Caki2 (cell line): ENCODE measurements at regions not wholly inside any gene's neighbourhood (a gene's known extent, or its start where the extent isn't known, plus 50 kb on each side); places are given as distances from the start of the nearest gene placed in this dataset.
"Not testable (repeated sequence)": the region's sequence is repeated elsewhere in the genome, so short reads cannot be mapped to it uniquely, and the experiment has no call there.

Source experiments
- DNase-seq: peaks from one replicate; pipeline ENCODE4 v3.0.0-alpha.2; 2015; ENCODE audit warnings: low read depth
- in situ Hi-C: cut with HindIII; loops from 2 replicates; pipeline ENCODE4 v1.10.0; 2016; ENCODE audit warnings: low sequenced_read_pairs, low pct_unique_long_range_greater_than_20kb, mixed read lengths

- no peak for DNase-seq
- in situ Hi-C loops: no loop called here
Measured at GRCh38 chr2:78201064-78201575, 678.9 kb upstream of the LRRTM4 start.

GRCh38 chr2:78202366-78202765, 680.2 kb upstream of the LRRTM4 start:
- in situ Hi-C loops: no loop called here
- DNase-seq: no peak

- in situ Hi-C loops: no loop called here
- no peak for DNase-seq
Measured at GRCh38 chr2:78202986-78203670, 681.0 kb upstream of the LRRTM4 start.

- no peak for DNase-seq
- in situ Hi-C loops: no loop called here
Measured at GRCh38 chr2:78218066-78218465, 695.9 kb upstream of the LRRTM4 start.

- in situ Hi-C loops: no loop called here
- no peak for DNase-seq
Measured at GRCh38 chr2:78237704-78238103, 715.5 kb upstream of the LRRTM4 start.

GRCh38 chr2:78245394-78246135, 723.4 kb upstream of the LRRTM4 start:
- in situ Hi-C loops: no loop called here
- DNase-seq: no peak

GRCh38 chr2:78251708-78252107, 729.5 kb upstream of the LRRTM4 start:
- no peak for DNase-seq
- in situ Hi-C loops: no loop called here

- in situ Hi-C loops: no loop called here
- no peak for DNase-seq
Measured at GRCh38 chr2:78260861-78261260, 738.7 kb upstream of the LRRTM4 start.

- DNase-seq: no peak
- in situ Hi-C loops: no loop called here
Measured at GRCh38 chr2:78261454-78261853, 739.3 kb upstream of the LRRTM4 start.

GRCh38 chr2:78262089-78262488, 739.9 kb upstream of the LRRTM4 start:
- in situ Hi-C loops, DNase-seq: not testable (repeated sequence)

GRCh38 chr2:78262713-78263375, 740.7 kb upstream of the LRRTM4 start:
- in situ Hi-C loops: no loop called here
- DNase-seq: no peak

GRCh38 chr2:78263571-78263970, 741.4 kb upstream of the LRRTM4 start:
- no peak for DNase-seq
- in situ Hi-C loops: no loop called here

GRCh38 chr2:78264130-78264529, 742.0 kb upstream of the LRRTM4 start:
- no peak for DNase-seq
- in situ Hi-C loops: no loop called here

- in situ Hi-C loops: no loop called here
- DNase-seq: no peak
Measured at GRCh38 chr2:78281164-78281563, 744.3 kb upstream of the REG3G start.

- DNase-seq: no peak
Measured at GRCh38 chr2:78290581-78291214, 734.8 kb upstream of the REG3G start.

GRCh38 chr2:78293768-78294167, 731.7 kb upstream of the REG3G start:
- no peak for DNase-seq
- in situ Hi-C loops: no loop called here

More at GRCh38 chr2:78290581-78291214, 734.8 kb upstream of the REG3G start:
- in situ Hi-C loops: no loop called here

GRCh38 chr2:78301166-78301789, 724.2 kb upstream of the REG3G start:
- in situ Hi-C loops: no loop called here
- DNase-seq: no peak

- in situ Hi-C loops: no loop called here
- no peak for DNase-seq
Measured at GRCh38 chr2:78304678-78305077, 720.8 kb upstream of the REG3G start.
